ENCODE measurements at regions not wholly inside any gene's neighbourhood (a gene's known extent, or its start where the extent isn't known, plus 50 kb on each side); places are given as distances from the start of the nearest gene placed in this dataset.

- TF ChIP-seq EZH2 (IDR thresholded peaks at IDR 0.05; ENCODE audit: borderline replicate concordance, low read length) (no peak), CTCF (IDR thresholded peaks at IDR 0.05; ENCODE audit: low read length) (no peak)
- Histone ChIP-seq H3F3A (ENCODE audit: insufficient read depth, low read length) (no peaks in the 10 kb centered on the region), H3K4me2 (ENCODE audit: low read length) (no peak overlapping the region), H3K9ac (ENCODE audit: low read length) (no peak overlapping the region), H3K36me3 (ENCODE audit: insufficient read depth, low read length) (no peaks in the 10 kb centered on the region), H3K27ac (ENCODE audit: low read depth, low read length, poor library complexity, severe bottlenecking) (no peak overlapping the region), H2AFZ (ENCODE audit: low read length) (no peak overlapping the region), H3K9me2 (ENCODE audit: low read depth, low read length) (no peaks in the 10 kb centered on the region), H3K9me3 (ENCODE audit: low read length) (no peaks in the 10 kb centered on the region), H3K4me1 (ENCODE audit: insufficient read depth, low read length, severe bottlenecking) (no peaks in the 10 kb centered on the region), H3K4me3 (ENCODE audit: low read depth, low read length, poor library complexity, severe bottlenecking) (no peak overlapping the region), H3K27me3 (ENCODE audit: insufficient read depth, low read length) (no peaks in the 10 kb centered on the region), H4K20me1 (ENCODE audit: insufficient read depth, low read length) (no peaks in the 10 kb centered on the region), H3K79me2 (ENCODE audit: insufficient read depth, low read length) (no peaks in the 10 kb centered on the region)
Measured at GRCh38 chr9:1768561-1768960, 246.6 kb upstream of the SMARCA2 start.

DNA sequence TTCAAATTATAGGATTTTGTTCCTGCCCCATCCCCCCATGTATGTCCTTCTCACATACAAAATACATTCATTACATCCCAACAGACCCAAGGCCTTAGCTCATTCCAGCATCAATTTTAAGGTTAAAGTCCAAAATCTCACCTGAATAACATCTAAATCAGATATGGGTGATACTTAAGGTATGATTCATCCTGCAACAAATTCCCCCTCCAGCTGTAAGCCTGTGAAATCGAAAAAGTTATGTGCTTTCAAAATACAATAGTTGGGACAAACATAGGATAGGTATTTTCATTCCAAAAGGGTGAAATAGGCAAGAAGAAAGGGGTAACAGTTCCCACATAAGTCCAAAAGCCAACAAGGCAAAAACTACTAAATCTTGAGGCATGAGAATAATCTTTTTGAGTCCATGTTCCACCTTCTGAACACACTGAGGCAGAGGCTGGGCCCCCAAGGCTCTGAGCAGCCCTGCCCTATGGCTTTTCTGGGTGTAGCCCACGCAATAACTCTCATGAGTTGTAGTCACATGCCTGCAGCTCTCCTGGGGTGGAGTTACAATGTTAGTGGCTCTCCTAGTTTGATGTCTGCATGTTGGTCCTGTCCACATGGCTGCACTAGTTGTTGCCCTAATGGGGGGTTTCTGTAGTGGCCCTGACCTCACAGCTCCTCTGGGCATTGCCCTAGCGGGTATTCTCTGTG is 243.9 kb upstream of the SMARCA2 start:
- no peaks in the 10 kb centered on the region for H4K20me1 ChIP-seq (ENCODE audit: insufficient read depth, low read length)

DNA sequence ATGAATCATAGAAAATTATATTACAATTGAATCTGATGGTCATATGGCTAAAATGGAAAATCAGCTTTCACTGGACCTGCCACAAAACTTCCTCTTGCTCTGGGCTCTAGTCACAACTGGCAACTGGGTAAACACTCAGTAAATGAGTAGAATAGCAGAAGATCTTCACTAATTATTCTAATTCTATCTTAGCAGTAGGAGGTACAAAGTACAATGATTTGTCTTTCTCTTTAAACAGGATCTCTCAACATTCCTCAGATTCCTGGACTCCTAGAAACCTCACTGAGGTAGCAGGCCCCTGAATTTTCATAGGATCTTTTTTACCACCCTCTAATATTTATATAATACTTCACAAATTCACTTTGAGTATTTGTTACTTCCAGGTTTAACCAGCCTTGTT is 239.9 kb upstream of the SMARCA2 start:
- Histone ChIP-seq H3K4me2 (ENCODE audit: low read length) (no peak overlapping the region), H3K36me3 (ENCODE audit: insufficient read depth, low read length) (no peaks in the 10 kb centered on the region), H2AFZ (ENCODE audit: low read length) (no peak overlapping the region), H3F3A (ENCODE audit: insufficient read depth, low read length) (no peaks in the 10 kb centered on the region), H3K9me2 (ENCODE audit: low read depth, low read length) (no peaks in the 10 kb centered on the region), H3K9ac (ENCODE audit: low read length) (no peak overlapping the region), H3K4me3 (ENCODE audit: low read depth, low read length, poor library complexity, severe bottlenecking) (no peak overlapping the region), H3K79me2 (ENCODE audit: insufficient read depth, low read length) (no peaks in the 10 kb centered on the region), H3K27me3 (ENCODE audit: insufficient read depth, low read length) (no peaks in the 10 kb centered on the region; the same call in 1 of the 2 replicates), H4K20me1 (ENCODE audit: insufficient read depth, low read length) (no peaks in the 10 kb centered on the region), H3K9me3 (ENCODE audit: low read length) (0 out of 2 replicates have a peak, but pooled peaks cover 3% of the 10 kb centered on the region), H3K27ac (ENCODE audit: low read depth, low read length, poor library complexity, severe bottlenecking) (no peak overlapping the region), H3K4me1 (ENCODE audit: insufficient read depth, low read length, severe bottlenecking) (no peaks in the 10 kb centered on the region)
- TF ChIP-seq CTCF (IDR thresholded peaks at IDR 0.05; ENCODE audit: low read length) (no peak), EZH2 (IDR thresholded peaks at IDR 0.05; ENCODE audit: borderline replicate concordance, low read length) (no peak)

More for the DNA sequence above, 243.9 kb upstream of the SMARCA2 start:
- H3K9me3 ChIP-seq (ENCODE audit: low read length), result no peaks in the 10 kb centered on the region
- no peaks in the 10 kb centered on the region for H3K9me2 ChIP-seq (ENCODE audit: low read depth, low read length)
- H2AFZ ChIP-seq (ENCODE audit: low read length), result no peak overlapping the region
- H3K4me3 ChIP-seq (ENCODE audit: low read depth, low read length, poor library complexity, severe bottlenecking), result no peak overlapping the region
- no peaks in the 10 kb centered on the region for H3K79me2 ChIP-seq (ENCODE audit: insufficient read depth, low read length)
- no peaks in the 10 kb centered on the region for H3K36me3 ChIP-seq (ENCODE audit: insufficient read depth, low read length)
- H3K9ac ChIP-seq (ENCODE audit: low read length), result no peak overlapping the region
- H3K27me3 ChIP-seq (ENCODE audit: insufficient read depth, low read length), result no peaks in the 10 kb centered on the region; the same call in 1 of the 2 replicates
- H3K4me2 ChIP-seq (ENCODE audit: low read length), result no peak overlapping the region
- no peak overlapping the region for H3K27ac ChIP-seq (ENCODE audit: low read depth, low read length, poor library complexity, severe bottlenecking)
- no peaks in the 10 kb centered on the region for H3F3A ChIP-seq (ENCODE audit: insufficient read depth, low read length)
- TF ChIP-seq CTCF (IDR thresholded peaks at IDR 0.05; ENCODE audit: low read length) (no peak), EZH2 (IDR thresholded peaks at IDR 0.05; ENCODE audit: borderline replicate concordance, low read length) (no peak)
- H3K4me1 ChIP-seq (ENCODE audit: insufficient read depth, low read length, severe bottlenecking), result no peaks in the 10 kb centered on the region

All from OCI-LY1 (cell line).